GM21367 (cell line): ENCODE measurements at regions not wholly inside any gene's neighbourhood (a gene's known extent, or its start where the extent isn't known, plus 50 kb on each side); places are given as distances from the start of the nearest gene placed in this dataset.

Experiments used
- ATAC-seq: cut with Tn5 transposase; IDR thresholded peaks from one replicate; pipeline ENCODE4 v1.9.1; 2021; ENCODE audit not compliant: unreplicated experiment

DNA sequence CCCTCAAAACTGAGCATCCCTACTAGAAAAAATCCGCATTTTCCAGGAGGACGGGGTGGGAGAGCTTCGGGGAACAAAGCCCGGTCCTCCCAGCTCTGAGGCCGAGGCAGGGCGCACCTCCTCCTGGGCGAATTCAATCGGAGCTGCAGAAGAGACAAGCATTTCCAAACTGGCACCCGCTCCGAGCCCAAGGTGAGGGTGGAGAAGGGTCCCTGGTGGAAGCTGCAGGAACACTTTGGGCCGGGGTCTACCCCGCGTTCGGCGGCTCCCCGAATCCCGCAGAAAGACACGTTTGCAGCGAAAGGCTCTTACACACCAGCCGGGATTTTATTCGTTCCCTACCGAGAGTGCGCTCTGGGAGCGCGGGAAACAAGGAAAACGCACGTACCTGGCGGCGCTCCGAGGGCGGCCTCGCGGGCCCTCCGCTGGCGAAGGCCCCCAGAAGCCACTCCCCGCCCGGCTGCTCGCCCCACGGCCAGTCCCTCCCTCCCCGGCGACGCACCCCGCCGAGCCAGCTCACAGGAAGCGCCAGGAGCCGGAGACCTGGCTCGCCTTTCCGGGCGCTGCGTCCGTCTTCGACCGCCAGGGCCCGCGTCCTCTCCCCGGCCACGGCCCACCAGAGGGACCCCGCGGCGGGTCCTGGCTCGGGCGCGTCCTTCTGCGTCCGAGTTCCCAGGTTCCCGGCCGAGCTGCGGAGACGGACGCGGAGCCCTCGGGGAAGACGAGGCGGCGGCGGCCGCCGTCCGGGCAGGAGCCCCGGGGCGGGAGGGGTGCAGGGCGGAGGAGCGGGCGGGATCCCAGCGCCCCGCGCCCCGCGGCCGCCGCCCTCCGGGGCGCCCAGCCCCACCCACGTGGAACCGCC is 49.8 kb upstream of the BAHCC1 start:
- peak; percentile 29 for ATAC-seq
